GM12878 (cell line): ENCODE measurements at regions not wholly inside any gene's neighbourhood (a gene's known extent, or its start where the extent isn't known, plus 50 kb on each side); places are given as distances from the start of the nearest gene placed in this dataset.

Experiments used
- ATAC-seq: fragments of 200-7000 bp; cut with Tn5 transposase; 3 replicates; pipeline ENCODE4 v1.9.1; 2020; ENCODE audit warnings: mild to moderate bottlenecking, moderate library complexity
- BruUV-seq: library from RNA; stranded (reverse); fragments of 400-500 nt; replicated peaks from 2 replicates; lab custom pipeline; 2021; lab: Mats Ljungman, UMichigan
- CTCF ChIA-PET: fragments of 300-600 bp; sonication (Branson Sonifier 250); formaldehyde crosslinking; extraction: SDS; loops from one replicate; lab custom pipeline; 2021; ENCODE audit warnings: inconsistent platforms; lab: Yijun Ruan, JAX
- POLR2A ChIA-PET: fragments of 350-600 bp; formaldehyde crosslinking; extraction: SDS; loops from one replicate; lab custom pipeline; 2021; ENCODE audit warnings: inconsistent platforms; lab: Charles Lee
- RAD21 ChIA-PET: fragments of 300-600 bp; sonication (Branson Sonifier 250); formaldehyde crosslinking; loops from one replicate; lab custom pipeline; 2023; ENCODE audit warnings: antibody characterized with exemption; ENCODE audit not compliant: unreplicated experiment; lab: Charles Lee
- SMC1A ChIA-PET: fragments of 300-600 bp; sonication (Branson Sonifier 250); formaldehyde crosslinking; loops from one replicate; lab custom pipeline; 2023; ENCODE audit not compliant: unreplicated experiment, uncharacterized antibody; lab: Charles Lee
- DNase-seq: peaks from one replicate; pipeline ENCODE4 v3.0.0-alpha.2; 2011; ENCODE audit warnings: low read depth, low spot score
- FAIRE-seq: peaks from 3 replicates; lab custom pipeline; 2011; peaks lifted over from hg19 to GRCh38; lab: Jason Lieb, UNC
- H2AFZ ChIP-seq: 2 replicates; pipeline ENCODE4 v1.6.0; 2011; ENCODE audit warnings: low read depth, low read length, control low read depth; ENCODE audit not compliant: control insufficient read depth
- H3K27ac ChIP-seq: 2 replicates; pipeline ENCODE4 v1.5.1; 2011; ENCODE audit warnings: control low read depth; ENCODE audit not compliant: control insufficient read depth, insufficient read depth
- H3K27me3 ChIP-seq, 2 experiments: replicated peaks in 1 of 2; 2 replicates each; pipeline versions ENCODE4 v1.6.0 to v1.6.1; 2011; ENCODE audit warnings: low read length in 1 of 2; ENCODE audit not compliant: control insufficient read depth in 2 of 2, insufficient read depth in 2 of 2
- H3K36me3 ChIP-seq, 2 experiments: 2 replicates each; pipeline ENCODE4 v1.5.1; 2011; ENCODE audit warnings: low read length in 1 of 2; ENCODE audit not compliant: control insufficient read depth in 2 of 2, insufficient read depth in 2 of 2
- H3K4me1 ChIP-seq: 2 replicates; pipeline ENCODE4 v1.6.1; 2011; ENCODE audit warnings: mild to moderate bottlenecking, low read length, moderate library complexity, mixed read lengths; ENCODE audit not compliant: control insufficient read depth, insufficient read depth
- H3K4me2 ChIP-seq: 2 replicates; pipeline ENCODE4 v1.6.0; 2011; ENCODE audit warnings: control low read depth; ENCODE audit not compliant: control insufficient read depth, insufficient read depth
- H3K4me3 ChIP-seq: fragments of 200-600 bp; sonication (generic); 2 replicates; pipeline ENCODE4 v1.5.1; 2016
- H3K79me2 ChIP-seq: 2 replicates; pipeline ENCODE4 v1.6.0; 2011; ENCODE audit warnings: low read length; ENCODE audit not compliant: control insufficient read depth, insufficient read depth
- H3K9ac ChIP-seq: 2 replicates; pipeline ENCODE4 v1.8.0; 2011; ENCODE audit warnings: low read length, control low read depth, mixed read lengths; ENCODE audit not compliant: control insufficient read depth, insufficient read depth
- H3K9me3 ChIP-seq: replicated peaks from 3 replicates; pipeline ENCODE4 v1.5.1; 2011; ENCODE audit warnings: mild to moderate bottlenecking, low read length; ENCODE audit not compliant: control insufficient read depth, insufficient read depth
- H4K20me1 ChIP-seq: 2 replicates; pipeline ENCODE4 v1.6.0; 2011; ENCODE audit not compliant: control insufficient read depth, insufficient read depth
- HSF1 ChIP-seq: fragments of 150-350 bp; IDR thresholded peaks from 2 replicates; pipeline ENCODE4 v1.6.1; 2014; ENCODE audit warnings: mild to moderate bottlenecking, low read depth, low read length
- MLLT1 ChIP-seq: fragments of 450-650 bp; IDR thresholded peaks from 2 replicates; pipeline ENCODE4 v1.6.1; 2016; ENCODE audit warnings: mild to moderate bottlenecking
- NFIC ChIP-seq: IDR thresholded peaks from 2 replicates; pipeline ENCODE4 v1.6.1; 2012; ENCODE audit warnings: low read depth, mild to moderate bottlenecking, inconsistent platforms, low read length, moderate library complexity
- SPI1 ChIP-seq: IDR thresholded peaks from 2 replicates; pipeline ENCODE4 v1.6.1; 2011; ENCODE audit warnings: low read depth, mild to moderate bottlenecking, low read length, moderate library complexity, borderline replicate concordance; ENCODE audit not compliant: insufficient read depth
- WRNIP1 ChIP-seq: IDR thresholded peaks from 2 replicates; pipeline ENCODE4 v1.6.1; 2011; ENCODE audit warnings: low read depth, low read length, improper control_type of control experiment, borderline replicate concordance
- YY1 ChIP-seq: IDR thresholded peaks from 2 replicates; pipeline ENCODE4 v1.6.1; 2011; ENCODE audit warnings: low read depth, mild to moderate bottlenecking, low read length
- ZBTB11 ChIP-seq: fragments of 450-650 bp; formaldehyde crosslinking; IDR thresholded peaks from 2 replicates; pipeline ENCODE4 v1.5.0; 2022; ENCODE audit warnings: mild to moderate bottlenecking, missing genetic modification characterization
- ZNF622 ChIP-seq: fragments of 450-650 bp; IDR thresholded peaks from 2 replicates; pipeline ENCODE4 v1.6.1; 2017; ENCODE audit warnings: mild to moderate bottlenecking, inconsistent platforms
- WGBS: methylation state at CpG from one replicate; pipeline ENCODE4 v1.1.6; 2016; ENCODE audit warnings: low lambda C conversion rate; ENCODE audit not compliant: insufficient replicate concordance, insufficient coverage; ENCODE audit errors: missing lambda C conversion rate; 5-methylcytosine and 5-hydroxymethylcytosine counted together
- in situ Hi-C: fragments of 300-500 bp; cut with MboI; formaldehyde crosslinking; loops from 9 replicates; pipeline ENCODE4 v1.14.3; 2018; ENCODE audit warnings: mixed read lengths
- intact Hi-C: fragments of 100-400 bp; cut with micrococcal nuclease; formaldehyde crosslinking; loops from one replicate; pipeline ENCODE4 v1.14.2; 2022; ENCODE audit not compliant: unreplicated experiment
- TF ChIP-seq, protein P1 (sequence below): fragments of 450-650 bp; IDR thresholded peaks from 2 replicates; pipeline ENCODE4 v1.6.1; 2017; ENCODE audit warnings: mild to moderate bottlenecking, moderate library complexity
- TF ChIP-seq, protein P2 (sequence below): fragments of 450-650 bp; IDR thresholded peaks from 2 replicates; pipeline ENCODE4 v1.6.1; 2014; ENCODE audit warnings: mild to moderate bottlenecking

DNA sequence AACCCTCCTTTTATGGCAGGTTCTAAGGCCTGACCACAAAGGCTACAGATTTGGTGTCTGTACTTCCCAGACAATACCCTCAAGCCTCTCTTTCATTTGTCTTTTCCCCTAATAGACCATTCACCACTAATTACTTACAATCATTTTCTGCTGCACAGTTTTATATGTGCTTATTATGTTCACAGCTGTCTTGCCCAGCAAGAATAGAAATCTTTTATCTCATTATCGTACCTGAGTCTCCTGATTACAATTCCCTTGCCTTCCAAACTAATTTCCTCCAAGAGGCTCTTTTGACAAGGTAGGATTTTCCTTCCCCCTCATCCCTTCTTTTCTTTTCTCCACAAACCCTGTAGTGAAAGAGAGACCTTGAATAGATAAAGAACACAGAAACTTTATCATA is 352.5 kb upstream of the FMR1 start (continued):
- TF ChIP-seq, protein P1, sequence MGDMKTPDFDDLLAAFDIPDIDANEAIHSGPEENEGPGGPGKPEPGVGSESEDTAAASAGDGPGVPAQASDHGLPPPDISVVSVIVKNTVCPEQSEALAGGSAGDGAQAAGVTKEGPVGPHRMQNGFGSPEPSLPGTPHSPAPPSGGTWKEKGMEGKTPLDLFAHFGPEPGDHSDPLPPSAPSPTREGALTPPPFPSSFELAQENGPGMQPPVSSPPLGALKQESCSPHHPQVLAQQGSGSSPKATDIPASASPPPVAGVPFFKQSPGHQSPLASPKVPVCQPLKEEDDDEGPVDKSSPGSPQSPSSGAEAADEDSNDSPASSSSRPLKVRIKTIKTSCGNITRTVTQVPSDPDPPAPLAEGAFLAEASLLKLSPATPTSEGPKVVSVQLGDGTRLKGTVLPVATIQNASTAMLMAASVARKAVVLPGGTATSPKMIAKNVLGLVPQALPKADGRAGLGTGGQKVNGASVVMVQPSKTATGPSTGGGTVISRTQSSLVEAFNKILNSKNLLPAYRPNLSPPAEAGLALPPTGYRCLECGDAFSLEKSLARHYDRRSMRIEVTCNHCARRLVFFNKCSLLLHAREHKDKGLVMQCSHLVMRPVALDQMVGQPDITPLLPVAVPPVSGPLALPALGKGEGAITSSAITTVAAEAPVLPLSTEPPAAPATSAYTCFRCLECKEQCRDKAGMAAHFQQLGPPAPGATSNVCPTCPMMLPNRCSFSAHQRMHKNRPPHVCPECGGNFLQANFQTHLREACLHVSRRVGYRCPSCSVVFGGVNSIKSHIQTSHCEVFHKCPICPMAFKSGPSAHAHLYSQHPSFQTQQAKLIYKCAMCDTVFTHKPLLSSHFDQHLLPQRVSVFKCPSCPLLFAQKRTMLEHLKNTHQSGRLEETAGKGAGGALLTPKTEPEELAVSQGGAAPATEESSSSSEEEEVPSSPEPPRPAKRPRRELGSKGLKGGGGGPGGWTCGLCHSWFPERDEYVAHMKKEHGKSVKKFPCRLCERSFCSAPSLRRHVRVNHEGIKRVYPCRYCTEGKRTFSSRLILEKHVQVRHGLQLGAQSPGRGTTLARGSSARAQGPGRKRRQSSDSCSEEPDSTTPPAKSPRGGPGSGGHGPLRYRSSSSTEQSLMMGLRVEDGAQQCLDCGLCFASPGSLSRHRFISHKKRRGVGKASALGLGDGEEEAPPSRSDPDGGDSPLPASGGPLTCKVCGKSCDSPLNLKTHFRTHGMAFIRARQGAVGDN: no peak

GRCh38 chrX:147565237-147565636 is 346.5 kb upstream of the FMR1 start:
- Histone ChIP-seq H2AFZ (no peak overlapping the region), H3K27ac (no peak overlapping the region), H3K79me2 (no peaks in the 10 kb centered on the region), H3K9me3 (no peaks in the 10 kb centered on the region), H3K36me3 (no peaks in the 10 kb centered on the region), H3K4me3 (no peak overlapping the region), H4K20me1 (no peaks in the 10 kb centered on the region), H3K9ac (no peak overlapping the region), H3K4me2 (no peak overlapping the region), H3K27me3 (no peaks in the 10 kb centered on the region), H3K4me1 (no peaks in the 10 kb centered on the region)
- BruUV-seq: no TSS peak
- DNase-seq: no peak
- ATAC-seq: no peak
- intact Hi-C loops (no loop called here), in situ Hi-C loops (no loop called here)
- SMC1A ChIA-PET: no interaction called here
- no peak for FAIRE-seq
- POLR2A ChIA-PET: no interaction called here
- WGBS: 0% methylated on average over 1 of the region's 1 CpG
- CTCF ChIA-PET: no interaction called here
- RAD21 ChIA-PET: no interaction called here
- TF ChIP-seq MLLT1: no peak
- no peak for TF ChIP-seq WRNIP1
- TF ChIP-seq ZNF622: no peak
- no peak for TF ChIP-seq NFIC
- TF ChIP-seq, protein P2, sequence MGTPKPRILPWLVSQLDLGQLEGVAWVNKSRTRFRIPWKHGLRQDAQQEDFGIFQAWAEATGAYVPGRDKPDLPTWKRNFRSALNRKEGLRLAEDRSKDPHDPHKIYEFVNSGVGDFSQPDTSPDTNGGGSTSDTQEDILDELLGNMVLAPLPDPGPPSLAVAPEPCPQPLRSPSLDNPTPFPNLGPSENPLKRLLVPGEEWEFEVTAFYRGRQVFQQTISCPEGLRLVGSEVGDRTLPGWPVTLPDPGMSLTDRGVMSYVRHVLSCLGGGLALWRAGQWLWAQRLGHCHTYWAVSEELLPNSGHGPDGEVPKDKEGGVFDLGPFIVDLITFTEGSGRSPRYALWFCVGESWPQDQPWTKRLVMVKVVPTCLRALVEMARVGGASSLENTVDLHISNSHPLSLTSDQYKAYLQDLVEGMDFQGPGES: no peak
- TF ChIP-seq ZBTB11: no peak
- TF ChIP-seq HSF1: no peak
- no peak for TF ChIP-seq SPI1
- no peak for TF ChIP-seq YY1
